NOMO-1 treated with dmso at 0.1 percent for 144 hours (cell line): ENCODE measurements at regions not wholly inside any gene's neighbourhood (a gene's known extent, or its start where the extent isn't known, plus 50 kb on each side); places are given as distances from the start of the nearest gene placed in this dataset.

ENCODE experiments used
- DNase-seq: peaks from one replicate; lab custom pipeline; 2025; ENCODE audit not compliant: unreplicated experiment; lab: John Stamatoyannopoulos, UW

- DNase-seq, result no peak
Measured at GRCh38 chr17:77439189-77440018, 298.6 kb downstream of the SEC14L1 start.

GRCh38 chr17:77440560-77440981 is 299.8 kb downstream of the SEC14L1 start:
- DNase-seq, result no peak

GRCh38 chr17:77441130-77441920 is 300.6 kb downstream of the SEC14L1 start:
- peak; percentile 54 for DNase-seq

- DNase-seq, result no peak
Measured at GRCh38 chr17:77441940-77442339, 301.2 kb downstream of the SEC14L1 start.

- no peak for DNase-seq
Measured at GRCh38 chr17:77442976-77443747, 302.4 kb downstream of the SEC14L1 start.

GRCh38 chr17:77443748-77444260 is 303.0 kb downstream of the SEC14L1 start:
- no peak for DNase-seq

GRCh38 chr17:77444628-77444983 is 303.8 kb downstream of the SEC14L1 start:
- DNase-seq, result no peak

GRCh38 chr17:77444984-77445759 is 304.4 kb downstream of the SEC14L1 start:
- DNase-seq, result peak; percentile 32

- peak; percentile 71 for DNase-seq
Measured at GRCh38 chr17:77445760-77446532, 305.2 kb downstream of the SEC14L1 start.

GRCh38 chr17:77446940-77447634 is 306.3 kb downstream of the SEC14L1 start:
- no peak for DNase-seq

- DNase-seq, result no peak
Measured at GRCh38 chr17:77449373-77449907, 308.7 kb downstream of the SEC14L1 start.

- DNase-seq, result no peak
Measured at GRCh38 chr17:77449908-77450741, 309.4 kb downstream of the SEC14L1 start.

GRCh38 chr17:77450742-77451244 is 310.0 kb downstream of the SEC14L1 start:
- DNase-seq, result no peak

- DNase-seq, result no peak
Measured at GRCh38 chr17:77451245-77451893, 310.6 kb downstream of the SEC14L1 start.

- DNase-seq, result no peak
Measured at GRCh38 chr17:77451894-77452852, 311.4 kb downstream of the SEC14L1 start.

GRCh38 chr17:77453613-77454241 is 313.0 kb downstream of the SEC14L1 start:
- no peak for DNase-seq
